ENCODE measurements at regions not wholly inside any gene's neighbourhood (a gene's known extent, or its start where the extent isn't known, plus 50 kb on each side); places are given as distances from the start of the nearest gene placed in this dataset.

- H3K27me3 ChIP-seq (replicated peaks; ENCODE audit: insufficient read depth): no peaks in the 10 kb centered on the region
- H3K4me1 ChIP-seq (ENCODE audit: insufficient read depth): peaks cover 18% of the 10 kb centered on the region
- no peaks in the 10 kb centered on the region for H3K79me2 ChIP-seq (ENCODE audit: insufficient read depth)
- no peak overlapping the region for H2AFZ ChIP-seq
- no peak for DNase-seq
- H4K20me1 ChIP-seq (ENCODE audit: insufficient read depth): no peaks in the 10 kb centered on the region
- no peaks in the 10 kb centered on the region for H3K9me3 ChIP-seq (ENCODE audit: low read depth)
- H3K4me3 ChIP-seq: no peak overlapping the region
- H3K9me2 ChIP-seq (ENCODE audit: insufficient read depth): no peaks in the 10 kb centered on the region
- in situ Hi-C loops (cut with MboI): no loop called here
- H3K27ac ChIP-seq: no peak overlapping the region
- no peaks in the 10 kb centered on the region for H3K36me3 ChIP-seq (ENCODE audit: low read depth)
- no peak overlapping the region for H3K9ac ChIP-seq
- no peak overlapping the region for H3K4me2 ChIP-seq (ENCODE audit: unreplicated experiment)
- H3F3A ChIP-seq (ENCODE audit: insufficient read depth): peaks cover 19% of the 10 kb centered on the region
- TF ChIP-seq EZH2 (IDR thresholded peaks at IDR 0.05; ENCODE audit: insufficient read depth, poor library complexity, severe bottlenecking): no peak
- TF ChIP-seq EZH2phosphoT487 (IDR thresholded peaks at IDR 0.05; ENCODE audit: insufficient read depth, low read depth): no peak
These were observed 251.3 kb downstream of the RDH14 start for GRCh38 chr2:18309188-18309587.

GRCh38 chr2:18304849-18305248 lies 255.6 kb downstream of the RDH14 start:
- H3K27me3 ChIP-seq (replicated peaks; ENCODE audit: insufficient read depth): no peaks in the 10 kb centered on the region
- no peak overlapping the region for H3K4me3 ChIP-seq
- H3K79me2 ChIP-seq (ENCODE audit: insufficient read depth): no peaks in the 10 kb centered on the region
- peaks cover 21% of the 10 kb centered on the region for H3F3A ChIP-seq (ENCODE audit: insufficient read depth)
- no peak overlapping the region for H3K9ac ChIP-seq
- no peak overlapping the region for H3K27ac ChIP-seq
- H2AFZ ChIP-seq: no peak overlapping the region
- H3K9me2 ChIP-seq (ENCODE audit: insufficient read depth): no peaks in the 10 kb centered on the region
- H3K36me3 ChIP-seq (ENCODE audit: low read depth): no peaks in the 10 kb centered on the region
- no peak overlapping the region for H3K4me2 ChIP-seq (ENCODE audit: unreplicated experiment)
- peaks cover 25% of the 10 kb centered on the region for H3K4me1 ChIP-seq (ENCODE audit: insufficient read depth)
- WGBS, 2 experiments (ENCODE audit: low coverage in 1 of 2, low lambda C conversion rate in 2 of 2, missing lambda C conversion rate in 2 of 2): 84 to 87% methylated on average over 3 of the region's 3 CpGs
- H4K20me1 ChIP-seq (ENCODE audit: insufficient read depth): no peaks in the 10 kb centered on the region
- DNase-seq: no peak
- in situ Hi-C loops (cut with MboI): no loop called here
- H3K9me3 ChIP-seq (ENCODE audit: low read depth): no peaks in the 10 kb centered on the region
- no peak for TF ChIP-seq EZH2 (IDR thresholded peaks at IDR 0.05; ENCODE audit: insufficient read depth, poor library complexity, severe bottlenecking)
- no peak for TF ChIP-seq EZH2phosphoT487 (IDR thresholded peaks at IDR 0.05; ENCODE audit: insufficient read depth, low read depth)

GRCh38 chr2:18301421-18302139 lies 258.9 kb downstream of the RDH14 start:
- WGBS, 2 experiments (ENCODE audit: low coverage in 1 of 2, low lambda C conversion rate in 2 of 2, missing lambda C conversion rate in 2 of 2): 93 to 97% methylated on average over 2 of the region's 2 CpGs
- H3K9me2 ChIP-seq (ENCODE audit: insufficient read depth): no peaks in the 10 kb centered on the region
- peaks cover 36% of the 10 kb centered on the region for H3F3A ChIP-seq (ENCODE audit: insufficient read depth)
- peaks cover 34% of the 10 kb centered on the region for H3K4me1 ChIP-seq (ENCODE audit: insufficient read depth)
- no peaks in the 10 kb centered on the region for H3K27me3 ChIP-seq (replicated peaks; ENCODE audit: insufficient read depth)
- no peak overlapping the region for H3K4me2 ChIP-seq (ENCODE audit: unreplicated experiment)
- no peak overlapping the region for H3K27ac ChIP-seq
- H3K9ac ChIP-seq: no peak overlapping the region
- no peak overlapping the region for H3K4me3 ChIP-seq
- in situ Hi-C loops (cut with MboI): no loop called here
- no peak for DNase-seq
- H4K20me1 ChIP-seq (ENCODE audit: insufficient read depth): no peaks in the 10 kb centered on the region
- H2AFZ ChIP-seq: no peak overlapping the region
- H3K79me2 ChIP-seq (ENCODE audit: insufficient read depth): no peaks in the 10 kb centered on the region
- no peaks in the 10 kb centered on the region for H3K36me3 ChIP-seq (ENCODE audit: low read depth)
- no peaks in the 10 kb centered on the region for H3K9me3 ChIP-seq (ENCODE audit: low read depth)
- no peak for TF ChIP-seq EZH2 (IDR thresholded peaks at IDR 0.05; ENCODE audit: insufficient read depth, poor library complexity, severe bottlenecking)
- TF ChIP-seq EZH2phosphoT487 (IDR thresholded peaks at IDR 0.05; ENCODE audit: insufficient read depth, low read depth): no peak

- 9 to 13% methylated on average over 9 of the region's 9 CpGs for WGBS, 2 experiments (ENCODE audit: low coverage in 1 of 2, low lambda C conversion rate in 2 of 2, missing lambda C conversion rate in 2 of 2)
- in situ Hi-C loops (cut with MboI): no loop called here
- H3F3A ChIP-seq (ENCODE audit: insufficient read depth): peaks cover 36% of the 10 kb centered on the region
- peak overlapping the region; percentile 50 for H3K27ac ChIP-seq
- H3K9me3 ChIP-seq (ENCODE audit: low read depth): no peaks in the 10 kb centered on the region
- no peaks in the 10 kb centered on the region for H3K9me2 ChIP-seq (ENCODE audit: insufficient read depth)
- peak overlapping the region; percentile 18; the same call in 1 of the 2 replicates for H3K9ac ChIP-seq
- no peaks in the 10 kb centered on the region for H3K27me3 ChIP-seq (replicated peaks; ENCODE audit: insufficient read depth)
- DNase-seq: peak; percentile 69
- H3K4me2 ChIP-seq (ENCODE audit: unreplicated experiment): peak overlapping the region; percentile 74
- TF ChIP-seq EZH2 (IDR thresholded peaks at IDR 0.05; ENCODE audit: insufficient read depth, poor library complexity, severe bottlenecking) (no peak), EZH2phosphoT487 (IDR thresholded peaks at IDR 0.05; ENCODE audit: insufficient read depth, low read depth) (no peak)
- H4K20me1 ChIP-seq (ENCODE audit: insufficient read depth): no peaks in the 10 kb centered on the region
- H3K4me1 ChIP-seq (ENCODE audit: insufficient read depth): peaks cover 31% of the 10 kb centered on the region
- peak overlapping the region; percentile 54 for H3K4me3 ChIP-seq
- H3K36me3 ChIP-seq (ENCODE audit: low read depth): no peaks in the 10 kb centered on the region
- H3K79me2 ChIP-seq (ENCODE audit: insufficient read depth): no peaks in the 10 kb centered on the region
- peak overlapping the region; percentile 26 for H2AFZ ChIP-seq
These were observed 260.8 kb downstream of the RDH14 start for GRCh38 chr2:18299423-18300212.

All from GM23248 (cell line).